Stimulated activated CD4-positive, alpha-beta T cell treated with anti-CD3 and anti-CD28 coated beads, TNF-alpha, amount 100 ng/mL, for 1 hour (primary cell): ENCODE measurements at regions not wholly inside any gene's neighbourhood (a gene's known extent, or its start where the extent isn't known, plus 50 kb on each side); places are given as distances from the start of the nearest gene placed in this dataset.
"Not testable (repeated sequence)": the region's sequence is repeated elsewhere in the genome, so short reads cannot be mapped to it uniquely, and the experiment has no call there.

Experiments
- DNase-seq, 3 donors: peaks; one replicate each; pipeline ENCODE4 v3.0.0-alpha.2; 2020; ENCODE audit warnings: low read depth in 3 of 3, low spot score in 1 of 3

DNA sequence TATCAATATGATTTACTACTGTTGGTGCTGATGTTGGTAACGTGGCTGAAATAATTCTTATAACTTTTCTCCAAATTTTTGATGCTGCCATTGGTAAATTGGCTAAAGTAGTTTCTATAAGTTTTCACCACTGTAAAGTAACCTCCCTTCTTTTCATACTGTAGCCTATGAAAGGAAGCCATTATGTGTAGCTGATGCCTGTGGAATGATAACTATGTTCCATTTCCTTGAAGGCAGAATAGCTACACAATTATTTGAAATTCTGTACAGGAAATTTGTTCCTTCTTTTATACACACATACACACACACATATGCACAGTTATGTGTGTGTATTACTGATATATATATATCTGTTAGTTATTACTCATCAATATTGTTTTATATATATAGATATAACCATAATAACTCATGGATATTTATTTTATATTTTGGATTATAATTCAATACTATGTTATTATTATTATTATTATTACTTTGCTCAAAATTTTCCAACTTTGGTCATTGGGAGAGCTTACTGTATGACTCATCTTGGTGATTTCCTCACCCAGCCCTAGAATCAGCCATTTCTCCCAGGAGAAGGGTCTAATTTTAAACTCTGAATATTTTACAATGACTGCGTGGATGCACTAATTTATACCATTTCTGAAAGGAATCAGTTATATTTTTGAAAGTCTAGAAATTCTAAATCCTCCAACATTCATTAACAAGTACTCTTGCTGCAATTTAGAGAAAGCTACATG is 1677.7 kb downstream of the SUCLG1 start:
- DNase-seq: no peak

GRCh38 chr2:82780050-82780449 is 1679.0 kb downstream of the SUCLG1 start:
- DNase-seq: no peak

DNA sequence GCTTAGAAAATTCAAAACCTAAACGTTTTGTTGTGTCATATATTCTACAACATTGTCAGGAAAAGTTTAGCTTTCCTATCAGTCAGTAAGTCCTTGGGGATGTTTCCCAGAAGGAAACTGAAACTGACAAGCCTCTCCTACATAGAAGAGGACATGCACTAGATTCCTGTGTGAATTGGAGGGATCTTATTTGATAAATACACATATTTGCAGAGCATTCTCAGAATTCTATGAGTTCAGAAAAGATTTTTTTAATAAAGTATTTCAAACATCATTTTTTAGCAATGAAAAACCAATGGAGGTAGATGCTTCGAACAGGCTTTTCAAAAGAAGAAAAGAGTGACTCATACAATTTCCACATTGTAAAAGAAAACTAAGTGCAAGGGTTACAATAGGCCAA is 1706.7 kb downstream of the SUCLG1 start:
- no peak for DNase-seq

- DNase-seq: no peak
Measured at GRCh38 chr2:82748653-82749052, 1710.4 kb downstream of the SUCLG1 start.

DNA sequence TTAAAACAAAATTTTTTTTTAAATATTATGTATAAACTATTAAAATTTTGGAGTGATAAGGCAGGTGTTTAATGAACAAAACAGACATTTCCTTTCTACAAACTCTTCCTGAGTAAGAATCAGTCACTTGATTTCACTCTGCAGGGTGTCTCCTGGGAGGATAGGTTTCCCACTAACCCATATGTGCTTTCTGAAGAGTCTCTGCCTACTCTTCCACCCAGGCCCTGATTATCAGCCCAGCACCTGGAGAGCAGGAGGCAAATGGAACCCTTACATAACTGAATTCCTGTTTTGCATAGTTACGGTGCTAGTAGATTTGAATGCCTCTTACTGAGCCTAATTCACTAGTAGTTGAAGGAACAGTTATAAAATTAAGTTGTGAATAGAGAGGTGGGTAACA is 1718.6 kb downstream of the SUCLG1 start:
- DNase-seq: no peak

DNA sequence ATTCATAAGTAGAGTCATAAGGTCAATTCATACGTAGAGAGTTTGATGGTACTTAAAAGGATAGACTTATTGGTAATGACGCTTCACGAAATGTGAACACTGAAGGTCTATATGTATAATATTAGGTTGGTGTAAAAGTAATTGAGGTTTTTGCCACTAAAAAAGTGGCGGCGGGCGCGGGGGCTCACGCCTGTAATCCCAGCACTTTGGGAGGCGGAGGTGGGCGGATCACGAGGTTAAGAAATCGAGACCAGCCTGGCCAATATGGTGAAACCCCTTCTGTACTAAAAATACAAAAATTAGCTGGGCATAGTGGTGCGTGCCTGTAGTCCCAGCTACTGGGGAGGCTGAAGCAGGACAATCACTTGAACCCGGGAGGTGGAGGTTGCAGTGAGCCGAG is 1721.1 kb downstream of the SUCLG1 start:
- not testable (repeated sequence) for DNase-seq

DNA sequence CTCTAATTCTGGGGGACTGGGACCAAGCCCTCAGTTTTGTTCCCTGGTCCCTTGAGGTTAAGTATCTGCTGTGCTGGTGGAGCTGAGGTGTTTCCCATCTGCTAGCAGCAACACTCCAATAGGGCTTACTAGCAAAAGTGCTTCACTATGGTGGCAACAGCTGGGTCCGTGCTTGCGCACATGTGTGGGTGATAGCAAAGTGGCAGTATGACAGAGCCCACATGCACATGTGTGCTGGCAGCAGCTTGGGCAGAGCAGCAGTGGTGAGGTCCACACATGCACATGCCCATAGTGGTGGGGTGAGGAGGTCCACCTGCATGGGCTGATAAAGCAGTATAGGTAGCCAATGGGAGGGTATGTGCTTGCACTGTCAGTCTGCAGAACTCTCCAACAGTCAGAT is 1723.7 kb downstream of the SUCLG1 start:
- DNase-seq: no peak

- no peak for DNase-seq
Measured at GRCh38 chr2:82731824-82732223, 1727.3 kb downstream of the SUCLG1 start.

- no peak for DNase-seq
Measured at GRCh38 chr2:82730811-82731210, 1728.3 kb downstream of the SUCLG1 start.

- no peak for DNase-seq
Measured at GRCh38 chr2:82728090-82728489, 1731.0 kb downstream of the SUCLG1 start.

- no peak for DNase-seq
Measured at GRCh38 chr2:82708681-82709080, 1750.4 kb downstream of the SUCLG1 start.

GRCh38 chr2:82697231-82697630 is 1761.8 kb downstream of the SUCLG1 start:
- DNase-seq: no peak

GRCh38 chr2:82694431-82694830 is 1764.6 kb downstream of the SUCLG1 start:
- no peak for DNase-seq

GRCh38 chr2:82690757-82691411 is 1768.2 kb downstream of the SUCLG1 start:
- no peak for DNase-seq

GRCh38 chr2:82675186-82675585 is 1783.9 kb downstream of the SUCLG1 start:
- DNase-seq: no peak

- DNase-seq: no peak
Measured at GRCh38 chr2:82674652-82675051, 1784.4 kb downstream of the SUCLG1 start.

DNA sequence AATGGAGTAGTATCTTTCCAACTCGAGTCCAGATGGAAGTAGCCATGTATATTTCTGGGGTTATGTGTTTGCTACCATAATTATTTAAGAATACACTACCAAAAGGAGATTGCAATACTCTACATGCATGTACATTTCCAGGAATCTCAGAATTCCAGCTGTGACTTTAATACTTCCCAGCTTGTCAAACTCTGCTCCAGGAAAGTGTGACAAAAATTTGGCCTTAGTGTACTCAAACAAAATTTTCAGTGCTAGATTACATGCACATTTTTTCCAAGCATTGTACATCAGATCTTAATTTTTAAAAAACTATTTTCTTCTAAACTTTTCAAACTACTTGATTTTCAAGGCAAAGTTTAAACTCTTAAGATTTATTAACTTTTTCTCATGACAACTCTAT is 1791.6 kb downstream of the SUCLG1 start:
- DNase-seq: no peak

- no peak for DNase-seq
Measured at GRCh38 chr2:82665691-82666090, 1793.4 kb downstream of the SUCLG1 start.

DNA sequence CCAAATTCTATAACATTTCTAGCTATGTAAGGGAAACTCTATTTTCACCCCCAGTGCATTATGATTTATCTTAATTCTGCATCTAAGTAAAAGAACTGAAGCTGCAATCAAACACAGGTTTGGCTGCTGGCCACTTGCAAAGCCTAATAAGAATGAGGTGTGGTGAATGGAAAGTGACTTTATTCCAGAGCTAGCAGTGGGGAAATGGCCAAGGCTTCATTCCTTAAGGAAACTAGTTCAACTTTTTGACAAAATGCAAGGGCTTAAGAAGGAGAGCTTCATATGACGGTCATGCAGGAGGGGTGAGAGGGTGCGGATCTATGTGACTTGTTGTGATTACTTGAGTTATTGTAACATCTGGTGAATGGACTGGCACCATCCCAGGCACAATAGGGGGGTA is 1802.0 kb downstream of the SUCLG1 start:
- no peak for DNase-seq

DNA sequence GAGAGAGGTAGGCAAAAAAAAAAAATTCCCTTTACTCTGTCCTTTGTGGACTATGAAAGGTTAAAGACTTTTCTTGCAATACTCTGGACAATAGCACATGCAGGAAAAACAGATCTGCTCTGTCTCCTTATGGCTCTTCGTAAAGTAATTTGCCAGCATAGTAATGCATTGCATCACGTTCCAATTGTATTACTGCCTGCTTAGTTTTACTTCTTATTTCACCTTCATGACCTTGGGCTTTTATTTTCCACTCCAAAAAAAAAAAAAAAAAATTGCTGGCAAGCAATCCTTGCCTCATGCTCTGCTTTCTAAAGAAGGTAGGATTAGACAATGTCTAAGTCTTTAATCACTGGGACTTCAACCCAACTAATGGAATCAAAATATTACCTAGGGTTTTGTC is 1802.7 kb downstream of the SUCLG1 start:
- DNase-seq: no peak

DNA sequence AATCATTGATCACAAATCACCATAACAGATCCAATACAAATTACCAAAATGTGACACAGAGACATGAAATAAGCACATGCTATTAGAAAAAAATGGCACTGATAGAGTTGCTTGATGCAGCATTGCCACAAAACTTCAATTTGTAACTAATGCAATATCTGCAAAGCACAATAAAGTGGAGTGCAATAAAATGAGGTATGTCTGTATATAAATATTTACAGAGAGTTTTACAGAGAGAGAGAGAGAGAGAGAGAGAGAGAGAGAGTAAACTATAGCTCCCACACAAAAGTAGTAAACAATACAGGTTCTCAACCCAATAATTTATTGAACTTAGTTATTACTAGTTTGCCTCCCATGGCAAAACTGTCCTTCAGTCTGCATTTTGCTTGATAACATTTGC is 1807.0 kb downstream of the SUCLG1 start:
- no peak for DNase-seq

DNA sequence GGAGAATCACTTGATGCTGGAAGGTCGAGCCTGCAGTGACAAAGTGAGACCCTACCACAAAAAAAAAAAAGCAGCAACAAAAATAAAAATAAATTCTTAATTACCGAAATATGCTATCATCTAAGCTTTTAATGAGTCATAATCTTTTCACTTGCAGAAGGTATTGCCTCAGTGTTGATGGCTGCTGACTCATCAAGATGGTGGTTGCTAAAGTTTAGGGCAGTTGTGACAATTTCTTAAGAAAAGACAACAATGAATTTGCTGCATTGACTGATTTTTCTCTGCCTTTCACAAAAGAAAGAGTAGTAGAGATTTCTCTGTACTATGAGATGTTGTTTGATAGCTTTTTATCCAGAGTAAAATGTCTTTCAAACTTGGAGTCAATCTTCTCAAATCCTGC is 1809.0 kb downstream of the SUCLG1 start:
- DNase-seq: no peak

DNA sequence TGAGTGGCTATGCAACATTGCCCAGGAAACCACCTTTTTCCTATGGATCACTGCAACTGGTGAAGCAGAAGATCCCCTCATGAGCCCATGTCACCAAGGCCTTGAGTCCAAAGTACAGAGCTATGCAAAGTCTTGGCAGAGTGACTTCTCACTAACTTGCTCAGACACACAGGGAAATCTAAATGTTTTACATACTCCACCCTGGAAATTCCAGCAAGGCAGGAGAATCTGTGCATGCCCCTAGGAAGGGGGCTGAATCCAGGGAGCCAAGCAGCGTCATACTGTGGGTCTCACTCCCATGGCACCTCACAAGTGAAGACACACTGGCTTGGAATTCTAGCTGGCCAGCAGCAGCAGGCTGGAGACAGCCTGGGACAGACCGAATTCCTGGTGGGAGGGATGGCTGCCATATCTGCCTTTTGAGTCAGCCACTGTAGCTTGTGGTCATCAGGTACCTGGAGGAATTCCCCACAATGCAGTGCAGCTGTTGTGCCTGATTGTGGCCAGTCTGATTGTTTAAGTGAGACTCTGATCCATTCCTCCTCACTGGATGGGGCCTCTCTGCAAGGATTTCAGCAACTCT is 1817.4 kb downstream of the SUCLG1 start:
- no peak for DNase-seq
